ENCODE measurements at regions not wholly inside any gene's neighbourhood (a gene's known extent, or its start where the extent isn't known, plus 50 kb on each side); places are given as distances from the start of the nearest gene placed in this dataset.
"Not testable (repeated sequence)": the region's sequence is repeated elsewhere in the genome, so short reads cannot be mapped to it uniquely, and the experiment has no call there.

GRCh38 chr13:100980171-100980570 is 305.6 kb upstream of the TMTC4 start:
- no peak for TF ChIP-seq CTCF (conservative IDR thresholded peaks at IDR 0.05; ENCODE audit: control insufficient read depth, insufficient read depth, low read depth, low read length)
- H3K4me3 ChIP-seq (ENCODE audit: control insufficient read depth, low read depth, low read length), result no peak overlapping the region
- no peak for DNase-seq (ENCODE audit: low read depth)

- DNase-seq (ENCODE audit: low read depth), result no peak
- TF ChIP-seq CTCF (conservative IDR thresholded peaks at IDR 0.05; ENCODE audit: control insufficient read depth, insufficient read depth, low read depth, low read length), result no peak
- no peak overlapping the region for H3K4me3 ChIP-seq (ENCODE audit: control insufficient read depth, low read depth, low read length)
Measured at GRCh38 chr13:100977841-100978240, 303.2 kb upstream of the TMTC4 start.

DNA sequence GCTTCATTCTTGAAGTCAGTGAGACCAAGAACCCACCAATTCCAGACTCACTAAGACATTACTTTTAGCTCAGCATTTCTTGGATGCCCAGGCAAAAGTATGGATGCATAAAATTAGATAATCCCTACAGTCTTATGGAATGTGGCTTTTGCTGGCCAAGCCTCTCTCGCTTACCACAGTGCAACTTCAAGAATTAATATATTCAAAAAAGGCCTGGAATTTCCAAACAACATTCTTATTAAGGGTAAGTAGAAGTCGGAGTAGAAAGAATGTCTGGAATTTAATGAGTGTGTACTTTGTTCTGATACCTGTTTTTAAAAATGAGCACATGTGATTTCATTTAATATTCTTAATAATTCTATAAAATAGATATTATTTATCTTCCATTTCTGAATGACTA is 302.4 kb upstream of the TMTC4 start:
- no peak for TF ChIP-seq CTCF (conservative IDR thresholded peaks at IDR 0.05; ENCODE audit: control insufficient read depth, insufficient read depth, low read depth, low read length)
- no peak overlapping the region for H3K4me3 ChIP-seq (ENCODE audit: control insufficient read depth, low read depth, low read length)
- DNase-seq (ENCODE audit: low read depth), result no peak

DNA sequence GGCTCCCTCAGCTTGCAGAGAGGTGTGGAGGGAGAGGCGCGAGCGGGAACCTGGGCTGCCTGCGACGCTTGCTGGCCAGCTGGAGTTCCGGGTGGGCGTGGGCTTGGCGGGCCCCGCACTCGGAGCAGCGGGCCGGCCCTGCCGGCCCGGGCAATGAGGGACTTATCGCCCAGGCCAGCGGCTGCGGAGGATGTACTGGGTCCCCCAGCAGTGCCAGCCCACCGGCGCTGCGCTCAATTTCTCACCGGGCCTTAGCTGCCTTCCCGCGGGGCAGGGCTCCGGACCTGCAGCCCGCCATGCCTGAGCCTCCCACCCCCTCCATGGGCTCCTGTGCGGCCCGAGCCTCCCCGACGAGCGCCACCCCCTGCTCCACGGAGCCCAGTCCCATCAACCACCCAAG is 301.1 kb upstream of the TMTC4 start:
- not testable (repeated sequence) for H3K4me3 ChIP-seq (ENCODE audit: control insufficient read depth, low read depth, low read length); DNase-seq (ENCODE audit: low read depth)

- H3K4me3 ChIP-seq (ENCODE audit: control insufficient read depth, low read depth, low read length), result no peak overlapping the region
- DNase-seq (ENCODE audit: low read depth), result no peak
- no peak for TF ChIP-seq CTCF (conservative IDR thresholded peaks at IDR 0.05; ENCODE audit: control insufficient read depth, insufficient read depth, low read depth, low read length)
Measured at GRCh38 chr13:100962585-100962984, 288.0 kb upstream of the TMTC4 start.

GRCh38 chr13:100961186-100961585 is 286.6 kb upstream of the TMTC4 start:
- DNase-seq (ENCODE audit: low read depth), result no peak
- TF ChIP-seq CTCF (conservative IDR thresholded peaks at IDR 0.05; ENCODE audit: control insufficient read depth, insufficient read depth, low read depth, low read length), result no peak

DNA sequence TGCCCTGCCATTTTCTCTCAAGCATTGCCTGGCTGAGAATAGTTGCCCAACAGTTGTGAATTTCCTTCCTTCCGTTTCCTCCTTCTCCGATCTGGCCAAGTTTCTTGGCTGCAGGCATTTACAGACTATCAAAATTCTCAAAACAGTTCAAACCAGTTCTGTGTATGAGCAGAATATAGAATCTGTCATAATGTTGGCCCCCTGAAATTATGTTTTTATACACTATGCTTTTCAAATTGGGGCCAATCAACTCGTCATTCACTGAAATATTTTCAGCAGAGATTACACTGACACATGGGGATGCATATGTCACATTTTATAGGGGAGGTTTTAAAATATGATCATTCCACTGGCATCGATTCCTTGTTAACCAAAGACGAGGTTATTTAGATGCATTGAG is 284.2 kb upstream of the TMTC4 start:
- no peak overlapping the region for H3K4me3 ChIP-seq (ENCODE audit: control insufficient read depth, low read depth, low read length)
- DNase-seq (ENCODE audit: low read depth), result no peak
- TF ChIP-seq CTCF (conservative IDR thresholded peaks at IDR 0.05; ENCODE audit: control insufficient read depth, insufficient read depth, low read depth, low read length), result no peak

More at GRCh38 chr13:100961186-100961585, 286.6 kb upstream of the TMTC4 start:
- no peak overlapping the region for H3K4me3 ChIP-seq (ENCODE audit: control insufficient read depth, low read depth, low read length)

All from fibroblast of mammary gland (primary cell).